ENCODE measurements at regions not wholly inside any gene's neighbourhood (a gene's known extent, or its start where the extent isn't known, plus 50 kb on each side); places are given as distances from the start of the nearest gene placed in this dataset.

GRCh38 chr6:167726043-167726621 is 100.6 kb upstream of the AFDN start:
- ChIA-PET POLR2A (no interaction called here), CTCF (no interaction called here)
- TF ChIP-seq MYC (IDR thresholded peaks at IDR 0.05; ENCODE audit: low read depth, low read length): no peak
- no peak for TF ChIP-seq POLR2A (IDR thresholded peaks at IDR 0.05; ENCODE audit: low read depth, low read length)
- no peak for TF ChIP-seq MAX (IDR thresholded peaks at IDR 0.05; ENCODE audit: insufficient read depth, insufficient read length)
- no peak for TF ChIP-seq FOS (IDR thresholded peaks at IDR 0.05; ENCODE audit: borderline replicate concordance, insufficient read depth, low read length)
- TF ChIP-seq GATA2 (IDR thresholded peaks at IDR 0.05; ENCODE audit: insufficient read depth, insufficient read length, low read depth, low read length): no peak
- no peak for TF ChIP-seq POLR2AphosphoS5 (IDR thresholded peaks at IDR 0.05; ENCODE audit: insufficient read depth, low read depth, low read length)
- no peak for TF ChIP-seq CTCF (IDR thresholded peaks at IDR 0.05; ENCODE audit: extremely low read depth in 1 of 2, insufficient read depth in 1 of 2, low read depth in 1 of 2, low read length in 2 of 2)
- TF ChIP-seq JUN (IDR thresholded peaks at IDR 0.05; ENCODE audit: borderline replicate concordance, insufficient read depth, insufficient read length, low read depth): no peak
- TF ChIP-seq EZH2 (IDR thresholded peaks at IDR 0.05; ENCODE audit: borderline replicate concordance, low read depth, low read length, severe bottlenecking): no peak
- Histone ChIP-seq H3K9ac (replicated peaks; ENCODE audit: extremely low read depth, insufficient read depth, low read length) (no peak overlapping the region), H3K79me2 (ENCODE audit: control insufficient read depth, insufficient read depth, low read length) (no peaks in the 10 kb centered on the region), H3K4me3 (replicated peaks in 1 of 3; ENCODE audit: insufficient read depth in 1 of 3, low read depth in 1 of 3, low read length in 3 of 3) (no peak overlapping the region), H3K4me1 (ENCODE audit: control insufficient read depth, extremely low read depth, insufficient read depth, low read length) (no peaks in the 10 kb centered on the region), H3K27me3 (ENCODE audit: control insufficient read depth in 2 of 2, insufficient read depth in 2 of 2, low read length in 2 of 2) (no peaks in the 10 kb centered on the region), H2AFZ (ENCODE audit: low read depth, low read length) (no peak overlapping the region), H4K20me1 (replicated peaks; ENCODE audit: control insufficient read depth, extremely low read depth, insufficient read depth, low read length) (no peaks in the 10 kb centered on the region), H3K9me1 (replicated peaks; ENCODE audit: control insufficient read depth, extremely low read depth, insufficient read depth, low read length) (no peaks in the 10 kb centered on the region), H3K36me3 (ENCODE audit: control insufficient read depth in 2 of 2, extremely low read depth in 1 of 2, insufficient read depth in 2 of 2, low read length in 2 of 2) (no peaks in the 10 kb centered on the region), H3K4me2 (ENCODE audit: insufficient read depth, low read length) (no peak overlapping the region), H3K9me3 (replicated peaks; ENCODE audit: control insufficient read depth, insufficient read depth, low read length) (no peaks in the 10 kb centered on the region), H3K27ac (ENCODE audit: insufficient read depth, low read depth, low read length) (no peak overlapping the region)
- BruUV-seq (replicated peaks): no TSS peak
- DNase-seq (ENCODE audit: low read depth, low spot score): no peak
- FAIRE-seq: no peak
- dilution Hi-C loops (cut with MboI; ENCODE audit: extremely low pct_ligation_motif_present, low sequenced_read_pairs) (no loop called here), intact Hi-C loops (cut with micrococcal nuclease) (no loop called here)

All from endothelial cell of umbilical vein (primary cell).